ENCODE measurements at regions not wholly inside any gene's neighbourhood (a gene's known extent, or its start where the extent isn't known, plus 50 kb on each side); places are given as distances from the start of the nearest gene placed in this dataset.
"Not testable (repeated sequence)": the region's sequence is repeated elsewhere in the genome, so short reads cannot be mapped to it uniquely, and the experiment has no call there.

DNA sequence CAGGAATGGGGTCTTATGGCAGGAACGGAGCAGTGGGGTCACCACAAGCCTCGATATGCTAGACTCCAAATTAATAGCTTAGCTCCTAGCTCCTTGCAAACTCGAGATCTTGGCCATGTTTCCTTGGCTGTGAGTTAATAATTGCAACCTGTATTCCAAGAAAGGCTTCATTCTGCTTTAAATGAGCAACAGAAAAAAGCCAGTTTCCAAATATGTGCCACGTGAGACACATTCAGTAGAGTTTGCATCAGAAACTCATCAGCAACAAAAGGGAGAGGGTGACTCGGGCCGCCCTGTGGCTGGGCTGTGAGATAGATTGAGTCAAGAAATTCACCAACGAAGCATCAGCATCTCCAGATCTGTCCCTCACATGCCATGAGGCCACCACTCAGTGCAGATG, 112.0 kb downstream of the NPTX2 start:
- no peak for DNase-seq

DNA sequence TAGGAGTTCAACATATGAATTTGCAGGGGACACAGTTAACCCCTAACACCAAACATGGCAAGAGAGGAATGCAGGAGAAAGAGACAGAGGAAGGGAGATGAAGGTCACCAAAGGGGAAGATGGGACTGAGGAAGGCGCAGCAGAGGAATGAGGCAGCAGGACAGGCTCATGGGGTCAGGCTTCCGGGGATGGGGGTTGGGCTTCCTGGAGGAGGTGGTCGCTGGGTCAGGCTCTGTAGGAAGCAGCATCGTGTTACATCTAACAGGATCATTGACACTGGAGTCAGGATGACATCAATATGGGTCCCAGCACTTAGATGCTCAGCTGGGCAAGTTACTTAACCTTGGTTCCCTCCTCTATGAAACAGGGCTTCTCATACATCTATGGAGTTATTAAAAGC, 113.2 kb downstream of the NPTX2 start:
- no peak for DNase-seq

DNA sequence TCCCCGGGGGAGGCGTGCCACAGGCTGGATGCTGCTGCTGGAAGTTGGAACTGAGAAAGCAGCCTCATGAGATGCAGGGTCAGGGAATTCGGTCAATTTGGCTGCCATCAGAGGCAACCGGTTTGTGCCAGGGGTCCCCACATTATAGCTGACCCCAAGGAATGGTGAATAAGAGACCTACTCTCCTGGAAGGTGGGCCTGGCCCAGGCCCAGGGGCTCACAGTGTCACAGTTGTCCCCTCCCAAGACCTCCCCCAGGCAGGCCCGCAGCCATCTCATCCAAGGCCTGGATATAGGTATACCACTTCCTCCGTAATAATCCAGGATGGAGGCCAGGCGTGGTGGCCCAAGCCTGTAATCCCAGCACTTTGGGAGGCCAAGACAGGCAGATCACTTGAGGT, 114.6 kb downstream of the NPTX2 start:
- DNase-seq: no peak

DNA sequence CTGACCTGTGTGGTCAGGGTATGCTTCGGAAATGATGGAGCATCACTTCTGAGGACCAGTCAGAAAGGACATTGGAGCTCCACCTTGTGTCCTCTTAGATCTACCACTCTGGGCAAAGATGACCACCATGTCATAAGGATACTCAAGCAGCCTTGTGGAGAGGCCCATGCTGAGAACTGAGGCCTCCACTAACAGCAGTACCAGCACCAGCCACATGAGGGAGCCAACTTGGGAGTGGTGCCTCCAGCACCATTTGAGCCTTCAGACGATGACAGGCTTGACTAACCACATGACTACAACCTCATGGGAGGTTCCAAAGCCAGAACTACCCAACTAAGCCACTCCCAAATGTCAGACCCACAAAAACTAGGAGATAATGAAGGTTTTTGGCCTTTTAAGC, 116.0 kb downstream of the NPTX2 start:
- DNase-seq: peak; percentile 44 to 83

DNA sequence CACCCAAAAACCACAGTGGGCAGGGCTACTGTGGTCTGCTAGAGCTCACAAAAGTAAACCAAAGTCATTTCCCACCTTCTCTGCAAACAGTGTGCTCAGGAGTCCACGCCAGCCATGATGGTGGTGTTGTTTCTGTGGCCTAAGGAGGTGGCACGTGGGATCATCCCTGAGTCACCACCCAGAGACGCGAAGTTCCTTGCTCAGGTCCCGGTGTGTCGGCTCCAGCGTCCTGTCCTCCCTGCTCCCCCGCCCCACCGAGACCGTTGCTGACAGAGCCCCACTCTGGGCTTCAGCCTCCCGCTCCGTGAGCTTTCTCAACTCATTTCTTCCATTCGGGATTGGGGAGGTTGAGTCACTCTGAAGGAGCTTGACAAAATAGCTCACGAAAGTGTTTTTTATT, 118.7 kb downstream of the NPTX2 start:
- no peak for DNase-seq

DNA sequence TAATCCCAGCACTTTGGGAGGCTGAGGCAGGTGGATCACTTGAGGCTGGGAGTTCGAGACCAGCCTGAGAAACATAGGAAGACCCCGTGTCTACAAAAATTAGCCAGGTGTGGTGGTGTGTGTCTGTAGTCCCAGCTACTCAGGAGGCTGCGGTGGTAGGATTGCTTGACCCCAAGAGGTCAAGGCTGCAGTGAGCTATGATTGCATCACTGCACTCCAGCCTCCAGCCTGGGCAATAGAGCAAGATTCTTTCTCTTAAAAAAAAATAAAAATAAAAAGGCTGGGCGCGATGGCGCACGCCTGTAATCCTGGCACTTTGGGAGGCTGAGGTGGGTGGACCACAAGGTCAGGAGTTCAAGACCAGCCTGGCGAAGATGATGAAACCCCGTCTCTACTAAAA, 119.4 kb downstream of the NPTX2 start:
- DNase-seq: not testable (repeated sequence)

DNA sequence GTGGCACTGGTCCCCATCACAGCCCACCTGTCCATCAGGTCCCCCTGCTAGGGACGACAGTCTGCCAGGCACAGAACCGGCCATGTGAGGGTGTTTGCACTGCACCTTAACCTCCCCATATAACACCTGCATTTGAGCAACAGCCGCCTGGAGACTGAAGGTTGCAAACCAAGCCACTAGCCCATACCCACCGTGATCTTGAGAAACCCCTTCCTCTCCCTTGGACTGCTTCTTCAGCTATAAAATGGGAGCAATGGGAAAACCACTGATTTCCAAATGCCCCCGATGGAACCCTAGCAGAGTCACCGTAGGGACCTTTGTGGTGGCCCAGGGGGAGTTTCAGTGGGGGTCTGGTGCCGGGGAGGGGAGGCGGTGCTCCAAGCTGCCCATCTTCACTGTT, 120.1 kb downstream of the NPTX2 start:
- DNase-seq: no peak

DNA sequence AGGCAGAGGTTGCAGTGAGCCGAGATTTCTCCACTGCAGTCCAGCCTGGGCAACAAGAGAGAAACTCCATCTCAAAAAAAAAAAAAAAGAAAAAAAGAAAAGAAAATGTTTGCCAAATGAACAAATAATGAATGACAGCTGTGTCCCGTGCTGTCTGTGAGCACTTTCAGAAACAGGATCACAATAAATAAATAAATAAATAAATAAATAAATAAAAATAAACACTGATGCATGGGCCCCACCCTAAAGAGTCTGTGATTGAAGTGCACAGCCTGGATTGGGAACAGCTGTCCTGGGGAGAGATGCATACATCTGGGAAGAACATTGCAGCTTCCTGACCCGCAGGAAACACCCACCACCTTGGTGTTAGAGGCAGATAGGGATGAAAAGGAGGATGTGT, 123.6 kb downstream of the NPTX2 start:
- DNase-seq: no peak

DNA sequence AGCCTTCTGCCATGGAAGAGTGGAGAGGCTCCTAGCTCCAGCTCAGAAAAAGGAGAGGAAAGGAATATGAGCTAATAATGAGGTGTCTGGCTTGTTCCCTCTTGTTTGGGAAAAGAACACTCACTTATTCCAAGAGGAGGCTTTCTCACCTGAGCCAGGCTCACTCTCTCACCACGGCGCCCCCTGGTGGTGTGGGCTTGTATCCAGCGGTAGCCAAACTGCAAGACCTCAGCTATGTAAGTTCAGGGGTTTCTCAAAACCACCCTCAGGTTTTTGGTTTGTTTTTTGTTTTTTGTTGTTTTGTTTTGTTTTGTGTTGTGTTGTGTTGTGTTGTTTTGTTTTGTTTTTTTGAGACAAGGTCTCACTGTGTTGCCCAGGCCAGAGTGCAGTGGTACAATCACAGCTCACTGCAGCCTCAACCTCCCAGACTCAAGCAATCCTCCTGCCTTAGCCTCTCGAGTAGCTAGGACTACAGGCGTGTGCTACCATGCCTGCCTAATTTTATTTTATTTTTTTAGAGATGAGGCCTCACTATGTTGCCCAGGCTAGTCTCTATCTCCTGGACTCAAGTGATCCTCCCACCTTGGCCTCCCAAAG, 124.0 kb downstream of the TMEM130 start:
- DNase-seq: peak; percentile 10 to 75

DNA sequence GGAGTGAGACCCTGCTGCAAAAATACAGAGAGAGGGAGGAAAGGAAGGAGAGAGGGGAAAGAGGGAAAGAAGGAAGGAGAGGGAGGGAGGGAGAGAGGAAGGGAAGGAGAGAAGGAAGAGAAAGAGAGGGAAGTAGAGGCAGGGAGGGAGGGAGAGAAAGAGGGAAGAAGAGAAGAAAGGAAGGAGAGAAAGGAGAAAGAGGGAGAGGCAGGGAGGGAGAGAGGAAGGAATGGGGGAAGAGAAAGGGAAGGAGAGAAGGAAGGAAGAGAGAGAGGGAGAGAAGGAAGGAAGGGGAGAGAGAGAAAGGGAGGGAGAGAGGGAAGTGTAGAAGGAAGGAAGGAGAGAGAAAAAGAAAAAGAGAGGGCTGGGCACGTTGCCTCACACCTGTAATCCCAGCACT, 121.7 kb downstream of the TMEM130 start:
- DNase-seq: no peak

DNA sequence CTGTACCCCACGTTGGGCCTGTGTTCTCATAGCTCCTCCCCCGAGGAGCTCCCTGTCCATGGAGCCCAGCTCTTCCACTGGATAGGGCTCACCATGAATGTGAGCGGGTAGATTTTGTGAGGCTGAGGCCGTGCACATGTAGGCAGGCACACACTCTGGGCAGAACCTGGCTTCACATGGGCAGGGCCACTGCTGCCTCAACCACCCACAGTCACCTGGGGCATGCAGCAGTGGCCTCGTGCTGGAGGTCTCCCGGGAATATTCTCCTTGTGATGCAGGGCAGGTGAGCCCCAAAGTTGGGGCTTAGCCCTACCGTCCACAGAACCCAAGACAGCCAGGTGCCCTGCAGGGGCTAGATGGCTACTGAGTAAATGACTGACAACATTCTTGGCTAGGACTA, 116.6 kb downstream of the TMEM130 start:
- DNase-seq: no peak

DNA sequence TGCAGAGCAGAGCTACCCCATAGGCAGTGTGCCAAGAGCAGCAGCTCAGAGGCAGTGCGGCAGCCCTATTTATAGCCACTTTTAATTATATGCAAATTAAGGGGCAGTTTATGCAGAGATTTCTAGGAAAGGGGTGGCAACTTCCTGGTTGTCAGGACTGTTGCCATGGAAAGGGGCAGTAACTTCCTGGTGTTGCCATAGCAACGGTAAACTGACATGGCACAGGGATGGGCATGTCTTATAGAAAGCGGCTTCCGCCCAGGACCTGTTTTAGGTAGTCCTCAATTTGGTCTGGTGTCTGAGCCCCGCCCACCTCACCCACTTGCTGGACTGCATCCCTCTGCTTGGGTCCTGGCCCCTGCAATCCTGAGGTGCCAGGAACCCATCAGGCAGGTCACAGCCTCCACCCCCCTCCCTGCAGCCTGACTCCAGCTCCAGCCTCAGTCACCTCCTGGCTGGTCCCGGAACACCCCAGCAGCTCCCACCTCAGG, 115.8 kb downstream of the TMEM130 start:
- no peak for DNase-seq

DNA sequence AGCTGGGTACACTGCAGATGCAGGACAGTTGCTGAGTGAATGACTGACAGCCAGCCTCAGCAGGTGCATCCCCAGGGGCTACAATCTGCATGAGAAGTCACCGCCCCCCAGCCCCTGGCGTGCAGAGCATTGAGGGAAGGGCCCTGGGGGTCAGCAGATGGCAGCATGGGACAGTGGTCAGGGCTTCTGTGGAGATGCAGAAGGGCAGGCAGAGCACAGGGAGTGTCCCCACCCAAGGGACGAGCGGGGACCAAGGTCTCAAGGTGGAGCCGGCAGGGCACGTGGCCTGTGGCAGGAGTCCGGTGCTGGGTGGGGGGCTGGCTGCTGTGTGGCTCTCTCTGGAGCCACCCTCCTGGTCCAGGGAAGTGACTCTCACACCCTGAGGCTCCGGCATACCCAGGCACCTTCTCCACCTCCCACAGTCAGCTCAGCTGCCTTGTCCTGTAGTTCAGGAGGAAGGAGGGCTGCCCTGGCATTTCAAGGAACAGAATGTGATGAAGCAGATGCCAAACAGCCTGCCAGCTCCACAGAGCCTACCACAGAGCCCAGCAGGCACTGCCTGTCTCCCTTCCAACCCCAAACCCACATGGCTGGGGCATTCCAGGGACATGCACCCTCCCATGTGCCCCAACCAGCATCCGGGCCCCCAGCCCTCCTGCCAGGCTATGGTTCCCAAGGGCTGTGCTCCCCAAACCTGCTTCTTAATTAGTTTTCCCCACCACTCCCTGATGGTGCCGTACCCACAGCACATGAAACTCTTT, 114.5 kb downstream of the TMEM130 start:
- no peak for DNase-seq

DNA sequence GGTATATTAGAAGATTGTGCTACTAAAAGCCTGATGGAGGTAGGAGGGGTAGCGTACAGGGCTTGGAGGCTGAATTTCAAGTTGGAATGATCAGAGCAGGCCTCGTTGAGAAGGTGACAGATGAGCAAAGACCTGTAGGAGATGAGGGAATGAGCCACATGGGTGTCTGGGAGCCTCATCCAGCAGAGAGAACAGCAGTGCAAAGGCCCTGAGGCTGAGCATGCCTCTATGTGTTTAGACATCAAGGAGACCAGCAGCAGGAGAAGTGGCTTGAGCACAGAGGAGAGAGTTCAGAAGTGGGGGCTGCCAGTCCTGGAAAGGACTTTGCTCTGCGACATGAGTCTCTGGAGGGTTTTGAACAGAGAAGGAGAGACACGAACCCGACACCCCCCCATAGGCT, 111.7 kb downstream of the TMEM130 start:
- DNase-seq: no peak

DNA sequence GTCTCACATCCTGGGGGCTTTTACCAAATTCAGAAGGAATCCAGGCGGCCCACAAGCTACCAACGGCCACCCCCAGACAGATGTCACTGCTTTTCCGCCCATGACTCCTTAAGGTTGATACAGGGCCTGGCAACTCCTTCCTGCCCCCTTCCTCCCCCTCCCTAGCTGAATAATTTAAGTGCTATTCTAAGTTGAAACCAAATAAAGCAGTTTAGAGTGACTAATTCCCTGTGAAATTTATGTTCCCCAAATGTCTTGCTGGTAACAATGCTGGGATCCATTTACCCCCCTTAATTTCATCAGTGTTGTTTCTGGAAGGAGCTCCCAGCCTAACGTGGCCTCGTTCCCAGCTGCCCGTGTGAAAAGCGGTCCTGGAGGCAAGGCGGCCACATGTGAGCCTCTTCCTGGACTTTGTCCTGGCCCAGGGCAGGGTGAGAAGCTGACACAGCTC, 109.6 kb downstream of the TMEM130 start:
- DNase-seq: no peak

DNA sequence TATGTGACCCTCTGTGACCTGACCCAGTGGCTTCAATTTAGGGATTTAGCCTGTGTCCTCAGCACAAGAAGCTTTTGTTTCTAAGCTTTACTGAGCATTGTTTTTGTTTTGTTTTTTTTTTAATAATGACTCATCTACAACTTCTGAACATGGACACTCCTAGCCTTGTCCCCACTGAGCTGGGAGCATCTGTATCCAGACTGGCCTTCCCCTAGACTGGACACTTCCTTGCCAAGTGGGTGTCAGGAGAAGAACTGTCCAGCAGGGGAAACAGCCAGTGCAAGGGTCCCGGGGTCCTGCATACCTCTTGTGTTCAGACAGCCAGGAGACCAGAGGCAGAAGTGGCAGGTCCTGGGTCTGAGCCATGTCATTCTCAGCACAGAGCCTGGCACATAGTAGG, 108.6 kb downstream of the TMEM130 start:
- DNase-seq: no peak

DNA sequence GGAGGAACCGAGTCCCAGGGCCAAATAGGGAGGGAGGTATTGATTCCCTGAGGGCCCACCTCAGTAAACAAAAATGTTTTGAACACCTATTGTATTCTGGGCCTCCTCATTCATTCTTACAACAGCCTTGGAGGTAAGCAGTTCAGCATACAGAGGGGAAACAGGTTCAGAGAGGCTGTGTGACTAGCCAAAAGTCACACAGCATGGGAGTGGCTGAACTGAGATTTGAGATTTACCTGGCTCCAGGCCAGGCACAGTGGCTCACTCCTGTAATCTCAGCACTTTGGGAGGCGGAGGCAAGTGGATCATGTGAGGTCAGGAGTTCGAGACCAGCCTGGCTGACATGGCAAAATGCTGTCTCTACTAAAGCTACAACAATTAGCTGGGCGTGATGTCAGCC, 107.2 kb downstream of the TMEM130 start:
- no peak for DNase-seq

DNA sequence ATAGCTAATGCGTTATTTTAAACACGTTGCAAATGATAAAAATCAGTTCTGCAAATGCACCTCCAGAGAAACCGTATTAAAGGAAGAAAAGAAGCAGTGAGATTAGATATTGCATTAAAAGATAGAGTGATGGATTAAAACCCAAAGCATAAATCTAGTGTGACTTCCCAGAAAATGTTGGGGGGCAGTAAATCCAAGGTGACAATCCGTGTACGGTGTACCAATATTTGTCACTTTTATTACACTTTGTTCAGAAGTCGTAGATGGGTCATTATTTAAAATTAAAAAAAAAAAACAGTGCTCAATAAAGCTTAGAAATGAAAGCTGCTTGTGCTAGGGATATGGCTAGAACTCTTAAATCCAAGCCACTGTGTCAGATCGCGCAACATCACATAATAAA, 106.4 kb downstream of the TMEM130 start:
- no peak for DNase-seq

DNA sequence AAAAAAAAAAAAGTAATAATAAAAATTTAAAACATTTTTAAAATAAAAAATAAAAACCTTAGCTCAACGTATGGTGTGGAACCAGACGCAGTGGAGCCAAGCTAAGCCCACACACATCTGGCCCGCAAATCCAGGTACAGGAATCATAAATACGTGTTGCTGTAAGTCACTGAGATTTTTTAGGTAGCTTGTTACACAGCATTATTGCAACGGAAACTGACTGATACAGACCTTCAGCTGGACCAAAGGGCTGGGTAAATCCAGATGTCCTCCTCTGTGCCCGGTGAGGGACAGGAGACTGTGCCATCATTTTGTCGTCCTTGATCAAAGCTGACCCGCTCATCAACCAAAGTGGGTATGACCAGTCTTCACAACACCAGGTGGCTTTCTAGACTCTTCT, 104.9 kb downstream of the TMEM130 start:
- no peak for DNase-seq

DNA sequence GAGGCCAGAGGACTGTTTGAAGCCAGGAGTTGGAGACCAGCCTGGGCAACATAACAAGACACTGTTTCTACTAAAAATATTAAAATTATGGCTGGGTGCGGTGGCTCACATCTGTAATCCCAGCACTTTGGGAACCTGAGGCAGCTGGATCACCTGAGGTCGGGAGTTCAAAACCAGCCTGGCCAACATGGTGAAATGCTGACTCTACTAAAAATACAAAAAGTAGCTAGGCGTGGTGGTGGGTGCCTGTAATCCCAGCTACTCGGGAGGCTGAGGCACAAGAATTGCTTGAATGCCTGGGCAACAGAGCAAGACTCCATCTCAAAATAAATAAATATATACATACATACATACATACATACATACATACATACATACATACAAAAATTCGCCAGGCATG, 99.7 kb downstream of the TMEM130 start:
- DNase-seq: not testable (repeated sequence)

DNA sequence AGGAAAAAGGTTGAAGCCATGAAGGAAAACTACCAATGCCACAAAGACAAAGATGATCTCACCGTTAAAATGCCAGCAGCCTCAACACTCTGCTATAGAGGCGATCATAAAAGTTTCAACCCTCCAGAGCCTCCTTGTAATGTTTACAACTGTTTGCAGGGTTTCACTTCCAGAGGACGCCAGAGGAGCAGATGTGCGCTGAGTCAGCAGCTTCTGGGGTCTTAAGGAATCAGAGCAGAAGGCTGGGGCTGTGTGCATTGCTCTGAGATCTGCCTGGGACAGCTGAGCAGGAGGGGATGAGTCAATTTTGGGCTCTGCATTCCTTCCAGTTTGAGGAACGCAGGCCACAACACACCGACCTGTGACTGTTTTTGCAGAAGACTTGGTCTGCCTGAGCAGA, 98.3 kb downstream of the TMEM130 start:
- no peak for DNase-seq

DNA sequence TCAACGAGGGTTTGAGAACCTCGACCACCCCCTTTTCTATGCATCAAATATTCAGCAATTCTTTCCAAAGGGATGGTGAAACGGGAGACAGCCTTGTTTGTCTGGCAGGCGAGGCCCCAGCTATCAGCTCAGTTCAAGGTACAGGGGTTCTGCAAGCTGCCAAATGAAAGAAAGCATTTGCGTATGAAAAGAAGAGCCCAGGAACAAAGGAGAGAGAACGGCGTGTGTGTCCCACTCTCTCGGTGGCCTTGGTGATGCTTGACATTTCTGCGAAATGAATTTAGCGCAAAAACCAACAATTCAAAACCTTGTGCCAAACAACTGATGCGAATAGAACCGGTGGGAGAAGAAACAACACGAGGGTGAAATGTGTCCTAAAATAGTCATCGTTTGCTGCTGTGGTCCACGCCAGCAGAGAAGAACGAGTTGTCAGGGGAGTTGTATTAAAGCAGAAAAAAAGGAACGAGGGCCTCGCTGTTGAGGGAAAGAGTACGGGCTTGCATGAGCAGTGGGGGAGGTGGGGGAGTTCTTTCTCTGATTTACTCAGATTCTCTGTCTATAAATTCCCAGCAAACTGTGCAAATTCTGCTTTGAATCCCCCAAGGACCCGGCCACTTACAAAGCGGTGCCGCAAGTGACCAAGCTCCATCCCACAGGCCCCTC, 97.7 kb downstream of the TMEM130 start:
- DNase-seq: no peak

DNA sequence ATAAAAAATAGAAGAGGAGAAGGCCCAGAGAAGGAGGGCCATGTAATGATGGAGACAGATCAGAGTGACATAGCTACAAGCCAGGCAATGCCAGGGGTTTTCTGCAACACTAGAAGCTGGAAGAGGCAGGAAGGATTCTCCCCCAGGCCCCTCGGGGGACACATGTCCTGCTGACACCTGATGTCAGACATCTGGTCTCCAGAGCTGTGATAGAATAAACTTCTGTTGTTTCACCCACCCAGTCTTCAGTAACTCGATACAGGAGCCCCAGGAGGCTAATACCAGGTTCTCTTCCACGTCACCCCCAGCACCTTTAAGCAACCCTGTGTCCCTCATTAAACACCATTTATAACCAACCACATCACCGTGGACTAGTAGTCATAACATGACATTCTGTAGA, 94.9 kb downstream of the TMEM130 start:
- DNase-seq: no peak

DNA sequence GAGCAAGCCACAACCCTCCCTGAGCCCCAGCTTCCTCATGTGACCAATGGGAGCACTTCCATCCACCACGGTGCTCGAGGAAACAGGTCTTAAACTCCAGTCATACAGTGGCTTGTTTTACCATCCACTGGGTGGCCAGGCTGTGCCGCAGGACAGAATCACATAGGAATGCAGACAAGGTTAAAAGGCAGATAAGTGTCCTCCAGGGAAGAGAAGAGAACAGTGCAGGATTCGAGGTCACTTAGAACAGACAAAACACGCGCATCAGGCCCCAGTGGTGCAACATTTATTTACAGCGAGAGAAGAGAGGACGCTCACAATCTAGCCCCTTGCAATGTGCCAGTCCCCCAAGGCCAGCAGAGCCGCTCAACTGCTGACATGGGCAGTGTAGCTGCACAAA, 92.8 kb downstream of the TMEM130 start:
- DNase-seq: no peak

Data from inflammatory macrophage treated with lipopolysaccharide for 1 hour (primary cell).